ENCODE measurements at regions not wholly inside any gene's neighbourhood (a gene's known extent, or its start where the extent isn't known, plus 50 kb on each side); places are given as distances from the start of the nearest gene placed in this dataset.

- POLR2A ChIA-PET, result no interaction called here
- CTCF ChIA-PET, result interaction anchor here (0.7 kb wide), 1 partner anchor 31 kb away, joined by 5 read pairs; no protein-coding TSS in a partner anchor
- no TSS peak for BruUV-seq (replicated peaks)
- no peak overlapping the region for H3K4me3 ChIP-seq (ENCODE audit: low read depth in 2 of 2, low read length in 2 of 2)
- no peaks in the 10 kb centered on the region for H3K36me3 ChIP-seq (ENCODE audit: control insufficient read depth, insufficient read depth, low read length)
- H3K9me3 ChIP-seq (ENCODE audit: control insufficient read depth, insufficient read depth, low read depth, low read length), result no peaks in the 10 kb centered on the region
- TF ChIP-seq TCF7L2 (IDR thresholded peaks at IDR 0.05; ENCODE audit: low read depth, low read length) (no peak), CTCF (IDR thresholded peaks at IDR 0.05) (no peak)
- H3K27ac ChIP-seq (ENCODE audit: low read length), result peak overlapping the region; percentile 63; the same call in 1 of the 2 replicates
- no peaks in the 10 kb centered on the region for H3K27me3 ChIP-seq (ENCODE audit: control insufficient read depth, insufficient read depth, low read length)
- H3K4me1 ChIP-seq (ENCODE audit: control insufficient read depth, insufficient read depth, low read length), result peaks cover 4% of the 10 kb centered on the region; the same call in 1 of the 2 replicates
- in situ Hi-C loops (cut with HindIII; ENCODE audit: low pct_unique_long_range_greater_than_20kb, low sequenced_read_pairs), result no loop called here
- ATAC-seq (peak; percentile 79), DNase-seq (ENCODE audit: low read depth, low spot score) (no peak)
- intact Hi-C loops (cut with micrococcal nuclease; ENCODE audit: unreplicated experiment), result no loop called here
These were observed 80.2 kb upstream of the GADD45A start for GRCh38 chr1:67604778-67605177.

GRCh38 chr1:67605209-67605780 lies 79.7 kb upstream of the GADD45A start:
- H3K9me3 ChIP-seq (ENCODE audit: control insufficient read depth, insufficient read depth, low read depth, low read length), result no peaks in the 10 kb centered on the region
- H3K36me3 ChIP-seq (ENCODE audit: control insufficient read depth, insufficient read depth, low read length), result no peaks in the 10 kb centered on the region
- ChIA-PET POLR2A (no interaction called here), CTCF (interaction anchor here (0.7 kb wide), 1 partner anchor 32 kb away, joined by 5 read pairs; no protein-coding TSS in a partner anchor)
- no TSS peak for BruUV-seq (replicated peaks)
- intact Hi-C loops (cut with micrococcal nuclease; ENCODE audit: unreplicated experiment) (no loop called here), in situ Hi-C loops (cut with HindIII; ENCODE audit: low pct_unique_long_range_greater_than_20kb, low sequenced_read_pairs) (no loop called here)
- no peak overlapping the region for H3K4me3 ChIP-seq (ENCODE audit: low read depth in 2 of 2, low read length in 2 of 2)
- H3K27ac ChIP-seq (ENCODE audit: low read length), result peak overlapping the region; percentile 63; the same call in 1 of the 2 replicates
- H3K27me3 ChIP-seq (ENCODE audit: control insufficient read depth, insufficient read depth, low read length), result no peaks in the 10 kb centered on the region
- H3K4me1 ChIP-seq (ENCODE audit: control insufficient read depth, insufficient read depth, low read length), result peaks cover 4% of the 10 kb centered on the region; the same call in 1 of the 2 replicates
- ATAC-seq (no peak), DNase-seq (ENCODE audit: low read depth, low spot score) (no peak)
- TF ChIP-seq REST (IDR thresholded peaks at IDR 0.05; ENCODE audit: insufficient read depth in 1 of 2, low read depth in 2 of 2, low read length in 1 of 2) (no peak), TCF7L2 (IDR thresholded peaks at IDR 0.05; ENCODE audit: low read depth, low read length) (no peak), POLR2AphosphoS5 (IDR thresholded peaks at IDR 0.05; ENCODE audit: low read depth, low read length) (no peak), SIN3A (IDR thresholded peaks at IDR 0.05; ENCODE audit: borderline replicate concordance, insufficient read depth, low read depth, low read length) (no peak), CTCF (IDR thresholded peaks at IDR 0.05) (no peak)
